Mesenchymal stem cell (in vitro differentiated cells and primary cell): ENCODE measurements at regions not wholly inside any gene's neighbourhood (a gene's known extent, or its start where the extent isn't known, plus 50 kb on each side); places are given as distances from the start of the nearest gene placed in this dataset.
A peak's percentile ranks its signal among the peaks of the same experiment; 100 is the strongest.

Experiments
- DNase-seq: peaks from one replicate; pipeline ENCODE4 v3.0.0-alpha.2; 2013
- H2AFZ ChIP-seq: one replicate; pipeline ENCODE4 v1.6.1; 2013; ENCODE audit warnings: low read depth, mild to moderate bottlenecking, control low read depth, inconsistent platforms, low read length, moderate library complexity
- H2AK5ac ChIP-seq: 2 replicates; pipeline ENCODE4 v1.6.1; 2013; ENCODE audit warnings: low read length, moderate library complexity, mild to moderate bottlenecking, inconsistent platforms; ENCODE audit not compliant: severe bottlenecking
- H2BK120ac ChIP-seq: one replicate; pipeline ENCODE4 v1.6.1; 2013; ENCODE audit warnings: low read depth, mild to moderate bottlenecking, inconsistent platforms, low read length, moderate library complexity
- H2BK12ac ChIP-seq, 2 experiments: one replicate each; pipeline ENCODE4 v1.6.1; 2013; ENCODE audit warnings: inconsistent platforms in 2 of 2, low read length in 2 of 2, mild to moderate bottlenecking in 2 of 2, moderate library complexity in 2 of 2, control low read depth in 1 of 2
- H2BK15ac ChIP-seq: one replicate; pipeline ENCODE4 v1.6.1; 2013; ENCODE audit warnings: mild to moderate bottlenecking, low read depth, inconsistent platforms; ENCODE audit not compliant: poor library complexity, severe bottlenecking
- H2BK5ac ChIP-seq: 2 replicates; pipeline ENCODE4 v1.6.1; 2013; ENCODE audit warnings: low read depth, mild to moderate bottlenecking, low read length, control low read depth, inconsistent platforms; ENCODE audit not compliant: poor library complexity, severe bottlenecking
- H3K14ac ChIP-seq, 2 experiments: one replicate each; pipeline ENCODE4 v1.6.1; 2013; ENCODE audit warnings: inconsistent platforms in 2 of 2, low read length in 2 of 2, control low read depth in 1 of 2, mild to moderate bottlenecking in 1 of 2, moderate library complexity in 1 of 2
- H3K18ac ChIP-seq, 2 experiments: one replicate each; pipeline ENCODE4 v1.6.1; 2013; ENCODE audit warnings: inconsistent platforms in 2 of 2, low read length in 2 of 2, control low read depth in 1 of 2, low read depth in 1 of 2, mild to moderate bottlenecking in 1 of 2
- H3K23ac ChIP-seq, 2 experiments: one replicate each; pipeline ENCODE4 v1.6.1; 2013; ENCODE audit warnings: inconsistent platforms in 2 of 2, low read length in 2 of 2, mild to moderate bottlenecking in 2 of 2, moderate library complexity in 2 of 2, control low read depth in 1 of 2
- H3K27ac ChIP-seq: 2 replicates; pipeline ENCODE4 v1.5.1; 2013; ENCODE audit warnings: mild to moderate bottlenecking, moderate library complexity, low read length, control low read depth, inconsistent platforms; ENCODE audit not compliant: poor library complexity, severe bottlenecking
- H3K27me3 ChIP-seq, 2 experiments: 2 replicates each; pipeline versions ENCODE4 v1.6.1 to v1.7.0; 2013; ENCODE audit warnings: low read length in 2 of 2, mild to moderate bottlenecking in 2 of 2, moderate library complexity in 2 of 2, control low read depth in 1 of 2, inconsistent platforms in 1 of 2; ENCODE audit not compliant: control insufficient read depth in 1 of 2, insufficient read depth in 1 of 2
- H3K36me3 ChIP-seq, 2 experiments: 2 replicates each; pipeline versions ENCODE4 v1.6.1 to v1.7.0; 2013; ENCODE audit warnings: low read length in 2 of 2, control low read depth in 1 of 2, inconsistent platforms in 1 of 2, low read depth in 1 of 2, mild to moderate bottlenecking in 1 of 2; ENCODE audit not compliant: insufficient read depth in 2 of 2, control insufficient read depth in 1 of 2
- H3K4ac ChIP-seq, 2 experiments: one replicate each; pipeline ENCODE4 v1.6.1; 2013; ENCODE audit warnings: inconsistent platforms in 2 of 2, low read length in 2 of 2, mild to moderate bottlenecking in 2 of 2, moderate library complexity in 2 of 2, control low read depth in 1 of 2, low read depth in 1 of 2
- H3K4me1 ChIP-seq: 2 replicates; pipeline ENCODE4 v1.6.1; 2013; ENCODE audit warnings: low read depth, low read length, control low read depth; ENCODE audit not compliant: control insufficient read depth, insufficient read depth
- H3K4me2 ChIP-seq: 2 replicates; pipeline ENCODE4 v1.6.1; 2013; ENCODE audit warnings: low read length, mild to moderate bottlenecking, inconsistent platforms; ENCODE audit not compliant: poor library complexity, severe bottlenecking
- H3K4me3 ChIP-seq, 2 experiments: 2 replicates each; pipeline versions ENCODE4 v1.5.1 to v1.7.0; 2013; ENCODE audit warnings: low read length in 2 of 2, mild to moderate bottlenecking in 2 of 2, control low read depth in 1 of 2, low read depth in 1 of 2; ENCODE audit not compliant: insufficient read depth in 1 of 2
- H3K79me1 ChIP-seq: replicated peaks from 2 replicates; pipeline ENCODE4 v1.6.1; 2013; ENCODE audit warnings: mild to moderate bottlenecking, control low read depth, low read length, inconsistent platforms; ENCODE audit not compliant: poor library complexity, severe bottlenecking
- H3K9ac ChIP-seq: 2 replicates; pipeline ENCODE4 v1.7.0; 2013; ENCODE audit warnings: mild to moderate bottlenecking, low read length, moderate library complexity
- H3K9me3 ChIP-seq: 2 replicates; pipeline ENCODE4 v1.7.0; 2013; ENCODE audit warnings: mild to moderate bottlenecking, low read length; ENCODE audit not compliant: control insufficient read depth
- H4K8ac ChIP-seq: one replicate; pipeline ENCODE4 v1.6.1; 2013; ENCODE audit warnings: inconsistent platforms, mild to moderate bottlenecking, low read length, moderate library complexity
- H4K91ac ChIP-seq: one replicate; pipeline ENCODE4 v1.6.1; 2013; ENCODE audit warnings: mild to moderate bottlenecking, low read length, inconsistent platforms
- WGBS: methylation state at CpG from one replicate; pipeline ENCODE4 v1.1.7; 2013; ENCODE audit warnings: mixed read lengths; 5-methylcytosine and 5-hydroxymethylcytosine counted together

- Histone ChIP-seq H3K14ac (no peak overlapping the region), H4K8ac (no peak overlapping the region), H3K4me3 (no peak overlapping the region), H2AK5ac (no peak overlapping the region), H3K9me3 (no peaks in the 10 kb centered on the region), H3K27ac (no peak overlapping the region), H3K4me2 (no peak overlapping the region), H3K36me3 (no peaks in the 10 kb centered on the region), H3K27me3 (peaks cover 0 to 3% of the 10 kb centered on the region in 2 experiments), H3K18ac (no peak overlapping the region), H3K79me1 (no peaks in the 10 kb centered on the region), H3K9ac (no peak overlapping the region), H2BK120ac (no peak overlapping the region), H2BK15ac (no peak overlapping the region), H2AFZ (no peak overlapping the region), H3K23ac (no peak overlapping the region), H3K4me1 (peaks cover 4% of the 10 kb centered on the region), H2BK5ac (no peak overlapping the region), H3K4ac (no peak overlapping the region), H4K91ac (no peak overlapping the region), H2BK12ac (no peak overlapping the region)
- 8% methylated on average over 3 of the region's 3 CpGs for WGBS
- DNase-seq, result peak; percentile 73
These were observed 321.7 kb downstream of the DLEU7 start for GRCh38 chr13:50521831-50522149.

GRCh38 chr13:50522506-50522905 is 321.0 kb downstream of the DLEU7 start:
- no peak overlapping the region for H3K27ac ChIP-seq

DNA sequence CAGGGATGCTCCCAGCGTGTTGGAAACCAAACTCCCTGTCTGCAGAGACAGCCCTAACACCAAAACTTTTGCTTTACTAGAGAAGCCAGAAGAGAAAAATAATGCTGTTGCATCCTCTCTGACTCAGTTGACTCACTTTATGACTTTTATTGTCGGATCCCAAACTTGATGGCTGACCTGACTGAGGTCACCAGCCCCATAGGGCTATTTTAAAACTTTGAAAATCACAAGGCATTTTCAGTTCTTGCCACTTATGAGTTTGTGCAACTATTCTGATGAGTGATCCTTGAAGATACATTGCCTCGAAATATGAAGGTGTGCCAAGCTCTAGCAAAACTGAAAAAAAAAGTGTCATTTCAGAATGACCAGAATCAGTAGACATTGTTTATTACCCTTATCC is 320.2 kb downstream of the DLEU7 start:
- no peak overlapping the region for H4K91ac ChIP-seq
- H3K4me1 ChIP-seq, result peaks cover 12% of the 10 kb centered on the region
- no peak overlapping the region for H2BK5ac ChIP-seq
- H3K27me3 ChIP-seq, result peaks cover 0 to 3% of the 10 kb centered on the region in 2 experiments
- H3K27ac ChIP-seq, result no peak overlapping the region
- no peak overlapping the region for H2BK120ac ChIP-seq
- H3K79me1 ChIP-seq, result no peaks in the 10 kb centered on the region
- H3K9ac ChIP-seq, result peak overlapping the region; percentile 45
- peak overlapping the region in 1 of 2 experiments; percentile 3 for H2BK12ac ChIP-seq
- no peak overlapping the region for H3K23ac ChIP-seq
- H3K14ac ChIP-seq, result no peak overlapping the region
- no peak overlapping the region for H4K8ac ChIP-seq
- H2AFZ ChIP-seq, result no peak overlapping the region
- no peaks in the 10 kb centered on the region for H3K36me3 ChIP-seq
- H3K4ac ChIP-seq, result no peak overlapping the region
- WGBS, result 93% methylated on average over 3 of the region's 3 CpGs
- H3K9me3 ChIP-seq, result no peaks in the 10 kb centered on the region
- no peak overlapping the region for H3K18ac ChIP-seq
- H3K4me3 ChIP-seq, result no peak overlapping the region
- no peak for DNase-seq
- no peak overlapping the region for H2AK5ac ChIP-seq
- no peak overlapping the region for H2BK15ac ChIP-seq
- H3K4me2 ChIP-seq, result no peak overlapping the region

More at GRCh38 chr13:50522506-50522905, 321.0 kb downstream of the DLEU7 start:
- Histone ChIP-seq H3K4ac (no peak overlapping the region), H4K8ac (no peak overlapping the region), H2AK5ac (no peak overlapping the region), H3K27me3 (peaks cover 0 to 3% of the 10 kb centered on the region in 2 experiments), H2BK5ac (no peak overlapping the region), H3K4me3 (no peak overlapping the region), H2AFZ (no peak overlapping the region), H2BK15ac (no peak overlapping the region), H3K14ac (no peak overlapping the region), H3K9me3 (no peaks in the 10 kb centered on the region), H3K23ac (no peak overlapping the region), H4K91ac (no peak overlapping the region), H3K4me2 (no peak overlapping the region), H2BK12ac (peak overlapping the region in 1 of 2 experiments; percentile 37), H3K79me1 (no peaks in the 10 kb centered on the region), H2BK120ac (no peak overlapping the region), H3K4me1 (peaks cover 7% of the 10 kb centered on the region), H3K36me3 (no peaks in the 10 kb centered on the region), H3K9ac (peak overlapping the region; percentile 45), H3K18ac (no peak overlapping the region)
- no peak for DNase-seq
- 92% methylated on average over 2 of the region's 3 CpGs for WGBS

DNA sequence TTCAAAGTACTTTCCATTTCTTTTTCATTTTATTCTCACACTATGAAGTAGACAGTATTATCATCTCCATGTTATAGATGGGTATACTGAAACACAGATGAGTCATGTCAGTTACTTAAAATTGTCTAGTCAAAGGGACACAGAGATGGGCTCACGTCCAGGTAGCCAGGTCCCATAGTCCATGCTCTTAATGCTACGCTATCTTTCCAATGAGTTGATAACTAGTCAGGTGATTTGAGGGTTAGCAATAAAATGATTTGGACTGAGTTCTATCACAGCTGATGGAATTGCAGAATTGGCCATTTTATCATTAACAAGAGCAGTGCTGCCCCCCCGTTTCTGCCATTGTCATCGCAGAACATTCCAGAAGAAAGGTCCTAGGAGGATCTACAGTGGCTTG is 318.9 kb downstream of the DLEU7 start:
- no peak overlapping the region for H3K9ac ChIP-seq
- H3K4me2 ChIP-seq, result no peak overlapping the region
- DNase-seq, result no peak
- peaks cover 16% of the 10 kb centered on the region for H3K4me1 ChIP-seq
- no peak overlapping the region for H3K18ac ChIP-seq
- no peak overlapping the region for H3K4ac ChIP-seq
- no peak overlapping the region for H2BK15ac ChIP-seq
- no peaks in the 10 kb centered on the region for H3K9me3 ChIP-seq
- H2BK12ac ChIP-seq, result no peak overlapping the region
- no peak overlapping the region for H4K91ac ChIP-seq
- H3K23ac ChIP-seq, result no peak overlapping the region
- no peak overlapping the region for H3K14ac ChIP-seq
- no peak overlapping the region for H3K27ac ChIP-seq
- H2AFZ ChIP-seq, result no peak overlapping the region
- no peaks in the 10 kb centered on the region for H3K36me3 ChIP-seq
- no peak overlapping the region for H2AK5ac ChIP-seq
- H2BK5ac ChIP-seq, result no peak overlapping the region
- H3K4me3 ChIP-seq, result no peak overlapping the region
- H2BK120ac ChIP-seq, result no peak overlapping the region
- no peaks in the 10 kb centered on the region for H3K79me1 ChIP-seq
- no peak overlapping the region for H4K8ac ChIP-seq
- peaks cover 0 to 3% of the 10 kb centered on the region in 2 experiments for H3K27me3 ChIP-seq
- 98% methylated on average over 4 of the region's 4 CpGs for WGBS
